ENCODE measurements at regions not wholly inside any gene's neighbourhood (a gene's known extent, or its start where the extent isn't known, plus 50 kb on each side); places are given as distances from the start of the nearest gene placed in this dataset.

DNA sequence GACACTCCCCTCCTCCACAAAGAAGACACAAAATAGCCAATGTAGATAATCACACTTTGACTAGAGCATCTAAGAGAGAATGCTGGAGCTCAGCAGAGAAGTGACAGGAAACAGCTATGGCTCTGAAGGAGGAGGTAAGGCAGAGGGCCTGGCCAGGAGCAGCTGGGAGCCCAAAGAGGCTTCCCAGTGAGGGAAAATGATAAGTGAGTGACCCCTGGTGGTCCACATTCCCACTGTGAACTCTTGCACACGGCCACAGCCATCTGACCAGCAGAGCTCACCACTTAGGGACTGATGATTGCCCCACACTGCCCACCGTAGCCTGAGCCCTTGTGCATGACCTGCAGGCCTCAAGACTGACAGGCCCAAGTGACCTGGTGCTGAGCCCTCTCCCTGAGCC lies 162.7 kb upstream of the GALNTL6 start:
- in situ Hi-C loops (cut with MboI) = no loop called here
- no peak overlapping the region for H3K4me3 ChIP-seq
- no peak overlapping the region for H3K9ac ChIP-seq (ENCODE audit: insufficient read depth in 1 of 2, low read depth in 2 of 2, low read length in 2 of 2)
- H3K79me2 ChIP-seq (ENCODE audit: control insufficient read depth, insufficient read depth, low read length) = no peaks in the 10 kb centered on the region
- intact Hi-C loops (cut with micrococcal nuclease) = no loop called here
- no peaks in the 10 kb centered on the region; the same call in 1 of the 2 replicates for H3K9me3 ChIP-seq (replicated peaks; ENCODE audit: control insufficient read depth, insufficient read depth, low read depth, low read length)
- no peaks in the 10 kb centered on the region for H3K27me3 ChIP-seq (ENCODE audit: control insufficient read depth in 2 of 2, insufficient read depth in 2 of 2, low read length in 2 of 2)
- no peaks in the 10 kb centered on the region for H3K36me3 ChIP-seq (ENCODE audit: control insufficient read depth, insufficient read depth, low read length)
- no peak overlapping the region for H3K27ac ChIP-seq (ENCODE audit: extremely low read depth, low read depth, low read length)
- BruUV-seq (replicated peaks) = no TSS peak
- ATAC-seq = peak; percentile 69
- 3% methylated on average over 2 of the region's 2 CpGs for WGBS (ENCODE audit: insufficient coverage, low coverage, missing lambda C conversion rate)
- CTCF ChIA-PET (ENCODE audit: low intra/inter-chr PET ratio) = no interaction called here
- H2AFZ ChIP-seq (ENCODE audit: low read depth, low read length) = no peak overlapping the region
- DNase-seq (ENCODE audit: extremely low read depth in 1 of 4, low spot score in 3 of 4) = peak in 1 of 4 experiments; percentile 24
- no peaks in the 10 kb centered on the region for H4K20me1 ChIP-seq (replicated peaks; ENCODE audit: control insufficient read depth, insufficient read depth, low read length)
- no peak overlapping the region for H3K4me2 ChIP-seq (ENCODE audit: insufficient read depth, low read length)
- H3K9me1 ChIP-seq (ENCODE audit: control insufficient read depth, insufficient read depth, low read length) = no peaks in the 10 kb centered on the region
- no peaks in the 10 kb centered on the region for H3K4me1 ChIP-seq (replicated peaks in 1 of 2; ENCODE audit: control insufficient read depth in 2 of 2, insufficient read depth in 2 of 2, low read length in 2 of 2)
- FAIRE-seq = no peak
- POLR2A ChIA-PET = no interaction called here
- TF ChIP-seq TCF3 (CRISPR knock-in tag; IDR thresholded peaks at IDR 0.05) = no peak
- no peak for TF ChIP-seq HDAC1 (IDR thresholded peaks at IDR 0.05)
- TF ChIP-seq ZNF184 (CRISPR knock-in tag; IDR thresholded peaks at IDR 0.05) = no peak
- TF ChIP-seq, protein P1, sequence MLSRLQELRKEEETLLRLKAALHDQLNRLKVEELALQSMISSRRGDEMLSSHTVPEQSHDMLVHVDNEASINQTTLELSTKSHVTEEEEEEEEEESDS (CRISPR knock-in tag; IDR thresholded peaks at IDR 0.05) = no peak
- TF ChIP-seq, protein P2, sequence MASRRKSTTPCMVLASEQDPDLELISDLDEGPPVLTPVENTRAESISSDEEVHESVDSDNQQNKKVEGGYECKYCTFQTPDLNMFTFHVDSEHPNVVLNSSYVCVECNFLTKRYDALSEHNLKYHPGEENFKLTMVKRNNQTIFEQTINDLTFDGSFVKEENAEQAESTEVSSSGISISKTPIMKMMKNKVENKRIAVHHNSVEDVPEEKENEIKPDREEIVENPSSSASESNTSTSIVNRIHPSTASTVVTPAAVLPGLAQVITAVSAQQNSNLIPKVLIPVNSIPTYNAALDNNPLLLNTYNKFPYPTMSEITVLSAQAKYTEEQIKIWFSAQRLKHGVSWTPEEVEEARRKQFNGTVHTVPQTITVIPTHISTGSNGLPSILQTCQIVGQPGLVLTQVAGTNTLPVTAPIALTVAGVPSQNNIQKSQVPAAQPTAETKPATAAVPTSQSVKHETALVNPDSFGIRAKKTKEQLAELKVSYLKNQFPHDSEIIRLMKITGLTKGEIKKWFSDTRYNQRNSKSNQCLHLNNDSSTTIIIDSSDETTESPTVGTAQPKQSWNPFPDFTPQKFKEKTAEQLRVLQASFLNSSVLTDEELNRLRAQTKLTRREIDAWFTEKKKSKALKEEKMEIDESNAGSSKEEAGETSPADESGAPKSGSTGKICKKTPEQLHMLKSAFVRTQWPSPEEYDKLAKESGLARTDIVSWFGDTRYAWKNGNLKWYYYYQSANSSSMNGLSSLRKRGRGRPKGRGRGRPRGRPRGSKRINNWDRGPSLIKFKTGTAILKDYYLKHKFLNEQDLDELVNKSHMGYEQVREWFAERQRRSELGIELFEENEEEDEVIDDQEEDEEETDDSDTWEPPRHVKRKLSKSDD (conservative IDR thresholded peaks at IDR 0.05; ENCODE audit: low read length) = no peak
- TF ChIP-seq ZNF232 (CRISPR knock-in tag; IDR thresholded peaks at IDR 0.05) = no peak
- TF ChIP-seq MAFG (tag; conservative IDR thresholded peaks at IDR 0.05) = no peak
- TF ChIP-seq, protein P3, sequence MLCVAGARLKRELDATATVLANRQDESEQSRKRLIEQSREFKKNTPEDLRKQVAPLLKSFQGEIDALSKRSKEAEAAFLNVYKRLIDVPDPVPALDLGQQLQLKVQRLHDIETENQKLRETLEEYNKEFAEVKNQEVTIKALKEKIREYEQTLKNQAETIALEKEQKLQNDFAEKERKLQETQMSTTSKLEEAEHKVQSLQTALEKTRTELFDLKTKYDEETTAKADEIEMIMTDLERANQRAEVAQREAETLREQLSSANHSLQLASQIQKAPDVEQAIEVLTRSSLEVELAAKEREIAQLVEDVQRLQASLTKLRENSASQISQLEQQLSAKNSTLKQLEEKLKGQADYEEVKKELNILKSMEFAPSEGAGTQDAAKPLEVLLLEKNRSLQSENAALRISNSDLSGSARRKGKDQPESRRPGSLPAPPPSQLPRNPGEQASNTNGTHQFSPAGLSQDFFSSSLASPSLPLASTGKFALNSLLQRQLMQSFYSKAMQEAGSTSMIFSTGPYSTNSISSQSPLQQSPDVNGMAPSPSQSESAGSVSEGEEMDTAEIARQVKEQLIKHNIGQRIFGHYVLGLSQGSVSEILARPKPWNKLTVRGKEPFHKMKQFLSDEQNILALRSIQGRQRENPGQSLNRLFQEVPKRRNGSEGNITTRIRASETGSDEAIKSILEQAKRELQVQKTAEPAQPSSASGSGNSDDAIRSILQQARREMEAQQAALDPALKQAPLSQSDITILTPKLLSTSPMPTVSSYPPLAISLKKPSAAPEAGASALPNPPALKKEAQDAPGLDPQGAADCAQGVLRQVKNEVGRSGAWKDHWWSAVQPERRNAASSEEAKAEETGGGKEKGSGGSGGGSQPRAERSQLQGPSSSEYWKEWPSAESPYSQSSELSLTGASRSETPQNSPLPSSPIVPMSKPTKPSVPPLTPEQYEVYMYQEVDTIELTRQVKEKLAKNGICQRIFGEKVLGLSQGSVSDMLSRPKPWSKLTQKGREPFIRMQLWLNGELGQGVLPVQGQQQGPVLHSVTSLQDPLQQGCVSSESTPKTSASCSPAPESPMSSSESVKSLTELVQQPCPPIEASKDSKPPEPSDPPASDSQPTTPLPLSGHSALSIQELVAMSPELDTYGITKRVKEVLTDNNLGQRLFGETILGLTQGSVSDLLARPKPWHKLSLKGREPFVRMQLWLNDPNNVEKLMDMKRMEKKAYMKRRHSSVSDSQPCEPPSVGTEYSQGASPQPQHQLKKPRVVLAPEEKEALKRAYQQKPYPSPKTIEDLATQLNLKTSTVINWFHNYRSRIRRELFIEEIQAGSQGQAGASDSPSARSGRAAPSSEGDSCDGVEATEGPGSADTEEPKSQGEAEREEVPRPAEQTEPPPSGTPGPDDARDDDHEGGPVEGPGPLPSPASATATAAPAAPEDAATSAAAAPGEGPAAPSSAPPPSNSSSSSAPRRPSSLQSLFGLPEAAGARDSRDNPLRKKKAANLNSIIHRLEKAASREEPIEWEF (CRISPR knock-in tag; IDR thresholded peaks at IDR 0.05) = no peak
- no peak for TF ChIP-seq MCM7 (IDR thresholded peaks at IDR 0.05)
- TF ChIP-seq, protein P4, sequence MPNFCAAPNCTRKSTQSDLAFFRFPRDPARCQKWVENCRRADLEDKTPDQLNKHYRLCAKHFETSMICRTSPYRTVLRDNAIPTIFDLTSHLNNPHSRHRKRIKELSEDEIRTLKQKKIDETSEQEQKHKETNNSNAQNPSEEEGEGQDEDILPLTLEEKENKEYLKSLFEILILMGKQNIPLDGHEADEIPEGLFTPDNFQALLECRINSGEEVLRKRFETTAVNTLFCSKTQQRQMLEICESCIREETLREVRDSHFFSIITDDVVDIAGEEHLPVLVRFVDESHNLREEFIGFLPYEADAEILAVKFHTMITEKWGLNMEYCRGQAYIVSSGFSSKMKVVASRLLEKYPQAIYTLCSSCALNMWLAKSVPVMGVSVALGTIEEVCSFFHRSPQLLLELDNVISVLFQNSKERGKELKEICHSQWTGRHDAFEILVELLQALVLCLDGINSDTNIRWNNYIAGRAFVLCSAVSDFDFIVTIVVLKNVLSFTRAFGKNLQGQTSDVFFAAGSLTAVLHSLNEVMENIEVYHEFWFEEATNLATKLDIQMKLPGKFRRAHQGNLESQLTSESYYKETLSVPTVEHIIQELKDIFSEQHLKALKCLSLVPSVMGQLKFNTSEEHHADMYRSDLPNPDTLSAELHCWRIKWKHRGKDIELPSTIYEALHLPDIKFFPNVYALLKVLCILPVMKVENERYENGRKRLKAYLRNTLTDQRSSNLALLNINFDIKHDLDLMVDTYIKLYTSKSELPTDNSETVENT (CRISPR knock-in tag; IDR thresholded peaks at IDR 0.05) = no peak
- TF ChIP-seq, protein P5, sequence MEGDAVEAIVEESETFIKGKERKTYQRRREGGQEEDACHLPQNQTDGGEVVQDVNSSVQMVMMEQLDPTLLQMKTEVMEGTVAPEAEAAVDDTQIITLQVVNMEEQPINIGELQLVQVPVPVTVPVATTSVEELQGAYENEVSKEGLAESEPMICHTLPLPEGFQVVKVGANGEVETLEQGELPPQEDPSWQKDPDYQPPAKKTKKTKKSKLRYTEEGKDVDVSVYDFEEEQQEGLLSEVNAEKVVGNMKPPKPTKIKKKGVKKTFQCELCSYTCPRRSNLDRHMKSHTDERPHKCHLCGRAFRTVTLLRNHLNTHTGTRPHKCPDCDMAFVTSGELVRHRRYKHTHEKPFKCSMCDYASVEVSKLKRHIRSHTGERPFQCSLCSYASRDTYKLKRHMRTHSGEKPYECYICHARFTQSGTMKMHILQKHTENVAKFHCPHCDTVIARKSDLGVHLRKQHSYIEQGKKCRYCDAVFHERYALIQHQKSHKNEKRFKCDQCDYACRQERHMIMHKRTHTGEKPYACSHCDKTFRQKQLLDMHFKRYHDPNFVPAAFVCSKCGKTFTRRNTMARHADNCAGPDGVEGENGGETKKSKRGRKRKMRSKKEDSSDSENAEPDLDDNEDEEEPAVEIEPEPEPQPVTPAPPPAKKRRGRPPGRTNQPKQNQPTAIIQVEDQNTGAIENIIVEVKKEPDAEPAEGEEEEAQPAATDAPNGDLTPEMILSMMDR (IDR thresholded peaks at IDR 0.05 in 2 of 3, conservative IDR thresholded peaks at IDR 0.05 in 1 of 3; ENCODE audit: insufficient read depth in 2 of 3, low read depth in 1 of 3, low read length in 3 of 3) = no peak

All from K562 (cell line).